GM12878 (cell line): ENCODE measurements at regions not wholly inside any gene's neighbourhood (a gene's known extent, or its start where the extent isn't known, plus 50 kb on each side); places are given as distances from the start of the nearest gene placed in this dataset.

Experiments
- ATAC-seq: fragments of 200-7000 bp; cut with Tn5 transposase; 3 replicates; pipeline ENCODE4 v1.9.1; 2020; ENCODE audit warnings: mild to moderate bottlenecking, moderate library complexity
- BruUV-seq: library from RNA; stranded (reverse); fragments of 400-500 nt; replicated peaks from 2 replicates; lab custom pipeline; 2021; lab: Mats Ljungman, UMichigan
- CTCF ChIA-PET: fragments of 300-600 bp; sonication (Branson Sonifier 250); formaldehyde crosslinking; extraction: SDS; loops from one replicate; lab custom pipeline; 2021; ENCODE audit warnings: inconsistent platforms; lab: Yijun Ruan, JAX
- POLR2A ChIA-PET: fragments of 350-600 bp; formaldehyde crosslinking; extraction: SDS; loops from one replicate; lab custom pipeline; 2021; ENCODE audit warnings: inconsistent platforms; lab: Charles Lee
- RAD21 ChIA-PET: fragments of 300-600 bp; sonication (Branson Sonifier 250); formaldehyde crosslinking; loops from one replicate; lab custom pipeline; 2023; ENCODE audit warnings: antibody characterized with exemption; ENCODE audit not compliant: unreplicated experiment; lab: Charles Lee
- SMC1A ChIA-PET: fragments of 300-600 bp; sonication (Branson Sonifier 250); formaldehyde crosslinking; loops from one replicate; lab custom pipeline; 2023; ENCODE audit not compliant: unreplicated experiment, uncharacterized antibody; lab: Charles Lee
- DNase-seq: peaks from one replicate; pipeline ENCODE4 v3.0.0-alpha.2; 2011; ENCODE audit warnings: low read depth, low spot score
- FAIRE-seq: peaks from 3 replicates; lab custom pipeline; 2011; peaks lifted over from hg19 to GRCh38; lab: Jason Lieb, UNC
- H2AFZ ChIP-seq: 2 replicates; pipeline ENCODE4 v1.6.0; 2011; ENCODE audit warnings: low read depth, low read length, control low read depth; ENCODE audit not compliant: control insufficient read depth
- H3K27ac ChIP-seq: 2 replicates; pipeline ENCODE4 v1.5.1; 2011; ENCODE audit warnings: control low read depth; ENCODE audit not compliant: control insufficient read depth, insufficient read depth
- H3K27me3 ChIP-seq, 2 experiments: replicated peaks in 1 of 2; 2 replicates each; pipeline versions ENCODE4 v1.6.0 to v1.6.1; 2011; ENCODE audit warnings: low read length in 1 of 2; ENCODE audit not compliant: control insufficient read depth in 2 of 2, insufficient read depth in 2 of 2
- H3K36me3 ChIP-seq, 2 experiments: 2 replicates each; pipeline ENCODE4 v1.5.1; 2011; ENCODE audit warnings: low read length in 1 of 2; ENCODE audit not compliant: control insufficient read depth in 2 of 2, insufficient read depth in 2 of 2
- H3K4me1 ChIP-seq: 2 replicates; pipeline ENCODE4 v1.6.1; 2011; ENCODE audit warnings: mild to moderate bottlenecking, low read length, moderate library complexity, mixed read lengths; ENCODE audit not compliant: control insufficient read depth, insufficient read depth
- H3K4me2 ChIP-seq: 2 replicates; pipeline ENCODE4 v1.6.0; 2011; ENCODE audit warnings: control low read depth; ENCODE audit not compliant: control insufficient read depth, insufficient read depth
- H3K4me3 ChIP-seq: fragments of 200-600 bp; sonication (generic); 2 replicates; pipeline ENCODE4 v1.5.1; 2016
- H3K79me2 ChIP-seq: 2 replicates; pipeline ENCODE4 v1.6.0; 2011; ENCODE audit warnings: low read length; ENCODE audit not compliant: control insufficient read depth, insufficient read depth
- H3K9ac ChIP-seq: 2 replicates; pipeline ENCODE4 v1.8.0; 2011; ENCODE audit warnings: low read length, control low read depth, mixed read lengths; ENCODE audit not compliant: control insufficient read depth, insufficient read depth
- H3K9me3 ChIP-seq: replicated peaks from 3 replicates; pipeline ENCODE4 v1.5.1; 2011; ENCODE audit warnings: mild to moderate bottlenecking, low read length; ENCODE audit not compliant: control insufficient read depth, insufficient read depth
- H4K20me1 ChIP-seq: 2 replicates; pipeline ENCODE4 v1.6.0; 2011; ENCODE audit not compliant: control insufficient read depth, insufficient read depth
- ATF3 ChIP-seq: IDR thresholded peaks from 2 replicates; pipeline ENCODE4 v1.6.1; 2011; ENCODE audit warnings: low read depth, mild to moderate bottlenecking, low read length, moderate library complexity, borderline replicate concordance; ENCODE audit errors: extremely low read depth
- BACH1 ChIP-seq: fragments of 450-650 bp; IDR thresholded peaks from 2 replicates; pipeline ENCODE4 v1.6.1; 2017; ENCODE audit warnings: mild to moderate bottlenecking, borderline replicate concordance
- CHD1 ChIP-seq: IDR thresholded peaks from 2 replicates; pipeline ENCODE4 v1.6.1; 2012; ENCODE audit warnings: low read depth, low read length, improper control_type of control experiment
- CREM ChIP-seq: IDR thresholded peaks from 2 replicates; pipeline ENCODE4 v1.6.1; 2014; ENCODE audit warnings: antibody characterized with exemption, low read depth
- CTCF ChIP-seq, 3 experiments: IDR thresholded peaks in 2 of 3; conservative IDR thresholded peaks in 1 of 3; 2 replicates each; pipeline ENCODE4 v1.5.1; 2011; ENCODE audit warnings: low read depth in 3 of 3, low read length in 3 of 3, mild to moderate bottlenecking in 3 of 3, control low read depth in 2 of 3, moderate library complexity in 2 of 3, inconsistent platforms in 1 of 3, mixed read lengths in 1 of 3; ENCODE audit not compliant: control insufficient read depth in 2 of 3, insufficient read depth in 1 of 3; ENCODE audit errors: extremely low read depth in 1 of 3
- EP300 ChIP-seq, 2 experiments: fragments of 150-350 bp in 1 of 2; IDR thresholded peaks; 2 replicates each; pipeline ENCODE4 v1.6.1; 2011 to 2012; ENCODE audit warnings: low read depth in 2 of 2, low read length in 2 of 2, borderline replicate concordance in 1 of 2, improper control_type of control experiment in 1 of 2, inconsistent platforms in 1 of 2; ENCODE audit not compliant: control insufficient read depth in 1 of 2
- MLLT1 ChIP-seq: fragments of 450-650 bp; IDR thresholded peaks from 2 replicates; pipeline ENCODE4 v1.6.1; 2016; ENCODE audit warnings: mild to moderate bottlenecking
- MXI1 ChIP-seq: fragments of 150-350 bp; IDR thresholded peaks from 2 replicates; pipeline ENCODE4 v1.6.1; 2011; ENCODE audit warnings: low read depth, mild to moderate bottlenecking, inconsistent platforms, low read length, improper control_type of control experiment
- PAX5 ChIP-seq: IDR thresholded peaks from 2 replicates; pipeline ENCODE4 v1.6.1; 2011; ENCODE audit warnings: low read depth, low read length, borderline replicate concordance
- POU2F2 ChIP-seq: IDR thresholded peaks from 3 replicates; pipeline ENCODE4 v1.6.1; 2011; ENCODE audit warnings: low read depth, mild to moderate bottlenecking, low read length, borderline replicate concordance
- RB1 ChIP-seq: fragments of 450-650 bp; formaldehyde crosslinking; IDR thresholded peaks from 2 replicates; pipeline ENCODE4 v1.6.1; 2017; ENCODE audit warnings: mild to moderate bottlenecking, borderline replicate concordance
- SMAD1 ChIP-seq: fragments of 450-650 bp; IDR thresholded peaks from 2 replicates; pipeline ENCODE4 v1.6.1; 2018; ENCODE audit warnings: mild to moderate bottlenecking, low read depth; ENCODE audit not compliant: partially characterized antibody
- TCF12 ChIP-seq: IDR thresholded peaks from 2 replicates; pipeline ENCODE4 v1.6.1; 2011; ENCODE audit warnings: low read depth, mild to moderate bottlenecking, low read length
- ZNF217 ChIP-seq: fragments of 450-650 bp; IDR thresholded peaks from 2 replicates; pipeline ENCODE4 v1.6.1; 2017; ENCODE audit warnings: antibody characterized with exemption, mild to moderate bottlenecking
- ZNF24 ChIP-seq: fragments of 450-650 bp; IDR thresholded peaks from 2 replicates; pipeline ENCODE4 v1.6.1; 2017; ENCODE audit warnings: antibody characterized with exemption, mild to moderate bottlenecking
- WGBS: methylation state at CpG from one replicate; pipeline ENCODE4 v1.1.6; 2016; ENCODE audit warnings: low lambda C conversion rate; ENCODE audit not compliant: insufficient replicate concordance, insufficient coverage; ENCODE audit errors: missing lambda C conversion rate; 5-methylcytosine and 5-hydroxymethylcytosine counted together
- in situ Hi-C: fragments of 300-500 bp; cut with MboI; formaldehyde crosslinking; loops from 9 replicates; pipeline ENCODE4 v1.14.3; 2018; ENCODE audit warnings: mixed read lengths
- intact Hi-C: fragments of 100-400 bp; cut with micrococcal nuclease; formaldehyde crosslinking; loops from one replicate; pipeline ENCODE4 v1.14.2; 2022; ENCODE audit not compliant: unreplicated experiment

- POLR2A ChIA-PET: no interaction called here
Observed at GRCh38 chr13:22219709-22220108, 548.8 kb downstream of the FGF9 start.

More at GRCh38 chr13:22219709-22220108, 548.8 kb downstream of the FGF9 start:
- H3K4me3 ChIP-seq: no peak overlapping the region
- H3K9ac ChIP-seq: no peak overlapping the region
- H3K4me2 ChIP-seq: no peak overlapping the region
- in situ Hi-C loops (no loop called here), intact Hi-C loops (no loop called here)
- ATAC-seq (no peak), FAIRE-seq (no peak), DNase-seq (no peak)
- H4K20me1 ChIP-seq: no peaks in the 10 kb centered on the region
- 21% methylated on average over 2 of the region's 2 CpGs for WGBS
- no peaks in the 10 kb centered on the region for H3K9me3 ChIP-seq
- no peaks in the 10 kb centered on the region for H3K79me2 ChIP-seq
- BruUV-seq: no TSS peak
- no peaks in the 10 kb centered on the region for H3K27me3 ChIP-seq
- ChIA-PET RAD21 (no interaction called here), SMC1A (no interaction called here), CTCF (no interaction called here)
- TF ChIP-seq POU2F2: no peak
- TF ChIP-seq MXI1: no peak
- TF ChIP-seq SMAD1: no peak
- no peak for TF ChIP-seq RB1
- no peak for TF ChIP-seq CREM
- no peak for TF ChIP-seq ZNF24
- TF ChIP-seq TCF12: no peak
- no peak for TF ChIP-seq CTCF (IDR thresholded peaks at IDR 0.05 in 2 of 3, conservative IDR thresholded peaks at IDR 0.05 in 1 of 3; ENCODE audit: control insufficient read depth in 2 of 3, extremely low read depth in 1 of 3, insufficient read depth in 1 of 3, low read depth in 3 of 3, low read length in 3 of 3)
- TF ChIP-seq EP300 (IDR thresholded peaks at IDR 0.05; ENCODE audit: borderline replicate concordance in 1 of 2, control insufficient read depth in 1 of 2, low read depth in 2 of 2, low read length in 2 of 2): no peak
- no peak for TF ChIP-seq MLLT1
- TF ChIP-seq CHD1: no peak
- no peak for TF ChIP-seq ZNF217
- TF ChIP-seq ATF3: no peak
- TF ChIP-seq BACH1: no peak
- no peak for TF ChIP-seq PAX5
- no peak overlapping the region for H2AFZ ChIP-seq
- no peak overlapping the region for H3K27ac ChIP-seq
- H3K4me1 ChIP-seq: no peaks in the 10 kb centered on the region
- no peaks in the 10 kb centered on the region for H3K36me3 ChIP-seq
